Effector memory CD8-positive, alpha-beta T cell (primary cell): ENCODE measurements at regions not wholly inside any gene's neighbourhood (a gene's known extent, or its start where the extent isn't known, plus 50 kb on each side); places are given as distances from the start of the nearest gene placed in this dataset.
"Not testable (repeated sequence)": the region's sequence is repeated elsewhere in the genome, so short reads cannot be mapped to it uniquely, and the experiment has no call there.

Experiments
- ATAC-seq: fragments of 150-1000 bp; cut with Tn5 transposase; replicated peaks from 2 replicates; pipeline ENCODE4 v1.10.0; 2021; ENCODE audit warnings: mild to moderate bottlenecking, moderate library complexity
- DNase-seq, 3 experiments: peaks; one replicate each; pipeline ENCODE4 v3.0.0; 2021
- H3K27ac Mint-ChIP-seq, 2 donors: one replicate each; pipeline ENCODE4 v1.8.0; 2022; ENCODE audit warnings: mild to moderate bottlenecking in 2 of 2, mixed read lengths in 2 of 2, moderate library complexity in 2 of 2
- H3K27me3 Mint-ChIP-seq, 2 donors: one replicate each; pipeline ENCODE4 v1.8.0; 2022; ENCODE audit warnings: mixed read lengths in 2 of 2
- H3K36me3 Mint-ChIP-seq: one replicate; pipeline ENCODE4 v1.8.0; 2022; ENCODE audit warnings: mild to moderate bottlenecking, moderate library complexity, mixed read lengths; ENCODE audit not compliant: insufficient read depth
- H3K4me1 Mint-ChIP-seq, 2 donors: one replicate each; pipeline ENCODE4 v1.8.0; 2022; ENCODE audit warnings: low read depth in 2 of 2, mixed read lengths in 2 of 2
- H3K4me3 Mint-ChIP-seq, 2 donors: one replicate each; pipeline ENCODE4 v1.8.0; 2022; ENCODE audit warnings: mild to moderate bottlenecking in 2 of 2, mixed read lengths in 2 of 2, moderate library complexity in 2 of 2
- H3K9me3 Mint-ChIP-seq, 2 donors: one replicate each; pipeline ENCODE4 v1.8.0; 2022; ENCODE audit warnings: mixed read lengths in 2 of 2

DNA sequence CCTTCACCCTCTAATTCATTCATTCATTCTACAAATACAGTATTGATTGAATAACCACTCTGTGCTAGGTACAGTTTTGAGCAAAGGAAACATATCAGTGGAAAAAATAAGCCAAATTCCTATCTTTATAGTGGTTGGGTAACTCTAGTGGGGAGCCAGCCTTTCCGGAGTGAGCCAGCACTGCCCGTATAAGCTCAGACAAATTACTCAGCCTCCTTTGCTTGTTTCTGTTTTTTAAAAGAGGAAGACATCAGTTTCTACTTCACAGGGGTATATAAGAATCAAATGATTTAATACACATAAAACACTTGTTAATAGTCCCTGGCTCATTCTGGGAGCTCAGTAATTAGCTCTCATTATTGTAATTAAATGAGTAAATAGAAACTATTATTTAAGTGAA is 238.2 kb upstream of the MAD2L1 start:
- Mint-ChIP-seq H3K36me3 (no peaks in the 10 kb centered on the region), H3K4me1 (no peaks in the 10 kb centered on the region), H3K4me3 (no peak overlapping the region), H3K27ac (no peak overlapping the region), H3K9me3 (peaks cover 0 to 2% of the 10 kb centered on the region in 2 donors), H3K27me3 (no peaks in the 10 kb centered on the region)
- no peak for ATAC-seq
- DNase-seq: no peak

DNA sequence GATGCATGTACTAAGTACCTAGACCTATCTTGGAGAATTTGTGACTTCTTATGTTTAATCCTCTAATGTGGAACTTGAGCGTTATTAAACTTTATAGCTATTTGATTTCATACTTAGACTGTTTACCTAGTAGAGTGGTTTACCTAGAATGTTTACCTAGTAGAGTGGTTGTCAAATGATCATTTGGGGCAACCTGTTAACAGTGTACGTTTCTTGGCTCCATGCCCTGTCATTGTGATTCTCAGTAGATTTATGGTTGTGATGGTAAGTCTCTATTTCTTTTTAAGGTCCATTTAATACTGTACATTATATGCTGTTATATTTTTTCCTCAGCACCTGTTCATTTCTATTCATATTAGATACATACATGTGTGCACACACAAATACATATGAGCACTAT is 233.0 kb upstream of the MAD2L1 start:
- Mint-ChIP-seq H3K4me1 (no peaks in the 10 kb centered on the region), H3K27me3 (no peaks in the 10 kb centered on the region), H3K27ac (no peak overlapping the region), H3K9me3 (peaks cover 0 to 2% of the 10 kb centered on the region in 2 donors), H3K36me3 (no peaks in the 10 kb centered on the region), H3K4me3 (no peak overlapping the region)
- DNase-seq: no peak
- no peak for ATAC-seq

DNA sequence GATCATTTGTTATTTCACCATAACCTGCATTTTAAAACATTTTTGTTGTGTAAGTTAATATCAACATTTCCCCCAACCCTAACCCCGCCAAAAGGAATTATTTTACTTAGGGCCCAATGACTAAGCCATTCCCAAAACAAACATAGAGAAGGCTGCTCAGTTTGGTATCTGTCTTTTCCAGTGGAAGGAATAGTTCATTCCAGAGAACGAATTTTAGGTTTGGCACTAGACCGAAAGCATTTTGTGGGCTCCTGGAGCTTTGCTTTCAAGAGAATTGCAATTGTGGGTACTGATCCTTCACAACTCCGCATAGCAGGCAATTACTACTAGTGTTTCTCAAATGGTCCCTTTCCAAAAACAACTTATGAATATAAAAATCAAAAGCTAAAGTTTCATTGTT is 226.7 kb upstream of the MAD2L1 start:
- no peaks in the 10 kb centered on the region for H3K9me3 Mint-ChIP-seq
- no peak overlapping the region for H3K4me3 Mint-ChIP-seq
- H3K36me3 Mint-ChIP-seq: no peaks in the 10 kb centered on the region
- ATAC-seq (no peak), DNase-seq (no peak)
- no peaks in the 10 kb centered on the region for H3K4me1 Mint-ChIP-seq
- no peaks in the 10 kb centered on the region for H3K27me3 Mint-ChIP-seq
- H3K27ac Mint-ChIP-seq: no peak overlapping the region

DNA sequence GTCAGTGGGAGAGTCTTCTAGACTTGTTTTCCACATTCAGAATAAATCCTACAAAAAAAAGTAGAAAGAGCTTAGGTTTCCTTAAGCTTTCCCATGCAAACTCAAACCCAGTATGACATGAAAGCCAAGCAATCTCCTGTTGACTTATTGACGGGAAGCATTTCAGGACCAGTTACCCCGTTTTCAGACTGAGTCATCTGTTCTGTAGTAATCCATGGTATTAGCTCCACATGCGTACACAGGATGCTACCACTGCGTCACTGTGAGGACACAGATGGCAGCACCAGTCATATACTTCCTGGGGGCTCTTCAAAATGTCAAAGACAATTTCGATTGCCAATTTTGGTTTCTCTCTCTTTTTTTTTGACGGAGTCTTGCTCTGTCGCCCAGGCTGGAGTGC is 224.9 kb upstream of the MAD2L1 start:
- H3K9me3 Mint-ChIP-seq: no peaks in the 10 kb centered on the region
- no peak overlapping the region for H3K4me3 Mint-ChIP-seq
- ATAC-seq: no peak
- no peaks in the 10 kb centered on the region for H3K4me1 Mint-ChIP-seq
- H3K27ac Mint-ChIP-seq: no peak overlapping the region
- no peak for DNase-seq
- H3K27me3 Mint-ChIP-seq: no peaks in the 10 kb centered on the region
- H3K36me3 Mint-ChIP-seq: no peaks in the 10 kb centered on the region

DNA sequence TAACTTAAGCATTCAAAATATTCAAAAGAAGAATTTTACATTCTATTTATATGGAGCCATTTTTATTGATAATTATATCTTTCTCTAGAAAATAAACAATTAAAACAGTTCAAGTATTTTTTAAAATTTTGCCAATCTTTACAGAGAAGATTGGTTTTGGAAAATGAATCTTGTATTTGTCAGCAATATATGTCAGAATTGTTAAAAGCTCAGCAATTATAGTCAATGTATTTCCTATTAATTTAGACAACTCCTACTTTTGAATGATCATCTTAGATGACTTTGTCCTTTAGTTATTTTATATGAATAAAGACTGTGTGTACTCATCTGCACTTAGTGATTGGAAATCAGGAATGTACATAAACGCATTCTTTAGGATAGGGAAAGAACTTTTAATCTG is 223.9 kb upstream of the MAD2L1 start:
- DNase-seq: no peak

DNA sequence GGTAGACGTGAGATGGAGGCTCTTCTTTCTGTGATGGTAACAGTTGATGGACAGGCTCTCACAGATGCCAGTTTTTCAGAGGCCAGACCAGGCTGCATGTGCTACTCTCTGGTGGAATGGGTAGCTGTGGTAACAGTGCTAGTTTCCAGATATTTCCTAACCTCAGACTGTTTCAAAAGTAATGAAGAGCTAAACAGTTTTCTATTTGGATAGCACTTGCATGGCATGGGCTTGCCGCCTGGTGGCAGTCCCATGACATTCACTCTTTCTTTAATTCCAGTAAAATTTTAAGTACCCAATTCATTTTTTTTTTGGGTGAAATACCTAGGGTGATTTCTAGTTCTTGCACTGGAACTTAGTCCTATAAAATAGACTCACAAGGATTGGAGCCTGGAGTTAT is 220.2 kb upstream of the MAD2L1 start:
- no peaks in the 10 kb centered on the region for H3K27me3 Mint-ChIP-seq
- ATAC-seq (no peak), DNase-seq (no peak)
- H3K9me3 Mint-ChIP-seq: peaks cover 0 to 2% of the 10 kb centered on the region in 2 donors
- no peaks in the 10 kb centered on the region for H3K36me3 Mint-ChIP-seq
- H3K4me1 Mint-ChIP-seq: no peaks in the 10 kb centered on the region
- H3K4me3 Mint-ChIP-seq: no peak overlapping the region
- H3K27ac Mint-ChIP-seq: no peak overlapping the region

More for the DNA sequence above, 223.9 kb upstream of the MAD2L1 start:
- Mint-ChIP-seq H3K36me3 (no peaks in the 10 kb centered on the region), H3K27ac (no peak overlapping the region), H3K9me3 (no peaks in the 10 kb centered on the region), H3K27me3 (no peaks in the 10 kb centered on the region), H3K4me1 (no peaks in the 10 kb centered on the region), H3K4me3 (no peak overlapping the region)
- no peak for ATAC-seq

DNA sequence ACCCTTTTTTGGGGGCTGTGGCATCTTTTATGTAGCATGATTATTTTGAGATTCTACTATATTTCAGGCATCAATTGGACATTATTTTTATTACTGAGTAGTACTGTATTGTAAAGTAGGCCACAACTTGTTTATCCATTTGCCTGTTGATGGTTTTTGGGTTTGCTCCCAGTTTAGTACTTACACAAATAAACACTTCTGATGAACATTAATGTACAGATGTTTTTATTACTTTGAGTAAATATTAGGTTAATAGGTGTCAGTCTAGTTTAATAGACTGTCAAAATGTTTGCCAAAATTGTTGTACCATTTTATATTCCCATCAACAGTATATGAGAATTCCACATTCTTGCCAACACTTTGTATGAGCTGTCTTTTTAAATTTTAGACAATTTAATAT is 214.9 kb upstream of the MAD2L1 start:
- H3K4me1 Mint-ChIP-seq: no peaks in the 10 kb centered on the region
- no peak overlapping the region for H3K4me3 Mint-ChIP-seq
- H3K27me3 Mint-ChIP-seq: no peaks in the 10 kb centered on the region
- no peak overlapping the region for H3K27ac Mint-ChIP-seq
- DNase-seq (no peak), ATAC-seq (no peak)
- no peaks in the 10 kb centered on the region for H3K36me3 Mint-ChIP-seq
- peaks cover 0 to 4% of the 10 kb centered on the region in 2 donors for H3K9me3 Mint-ChIP-seq

DNA sequence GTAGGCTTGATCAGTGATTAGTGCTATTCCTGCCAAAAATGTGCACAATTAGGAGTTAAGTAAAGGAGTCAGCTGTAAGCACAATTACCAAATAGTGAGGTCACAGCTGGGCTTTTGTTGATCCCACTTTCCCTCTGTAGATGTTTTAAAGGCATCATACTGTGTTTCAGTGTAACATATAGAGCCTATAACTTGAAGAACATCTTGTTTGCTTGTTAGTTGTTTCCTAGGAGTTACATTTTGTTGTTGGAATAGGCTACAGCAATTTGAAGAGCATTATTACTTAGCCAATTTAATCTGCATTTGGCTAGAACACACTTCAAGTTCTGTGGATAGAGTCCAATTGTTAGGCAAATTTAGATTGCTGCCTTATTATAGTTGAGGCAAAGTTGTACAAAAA is 210.7 kb upstream of the MAD2L1 start:
- Mint-ChIP-seq H3K36me3 (no peaks in the 10 kb centered on the region), H3K4me3 (no peak overlapping the region), H3K4me1 (no peaks in the 10 kb centered on the region), H3K27me3 (no peaks in the 10 kb centered on the region), H3K27ac (no peak overlapping the region), H3K9me3 (peaks cover 0 to 2% of the 10 kb centered on the region in 2 donors)
- no peak for DNase-seq
- ATAC-seq: no peak

DNA sequence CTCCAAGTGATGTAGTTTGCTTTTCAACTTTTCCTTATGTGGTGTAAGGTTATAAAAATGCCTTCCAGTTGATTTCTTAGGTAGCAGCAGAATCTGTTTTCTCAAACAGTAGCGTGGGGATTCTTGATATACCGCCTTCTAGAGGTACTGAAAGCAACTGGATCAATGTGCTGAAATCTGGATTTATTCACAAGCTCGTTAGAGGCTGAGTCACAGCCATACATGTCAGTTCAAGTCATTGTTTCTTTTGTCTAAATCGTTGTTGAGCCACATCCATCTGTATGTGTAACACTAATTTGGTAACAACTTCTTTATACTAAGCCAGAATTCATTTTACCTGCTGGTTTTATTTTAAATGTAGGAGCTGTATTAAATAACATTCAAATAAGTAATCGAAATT is 200.0 kb upstream of the MAD2L1 start:
- Mint-ChIP-seq H3K4me3 (no peak overlapping the region), H3K4me1 (no peaks in the 10 kb centered on the region)

DNA sequence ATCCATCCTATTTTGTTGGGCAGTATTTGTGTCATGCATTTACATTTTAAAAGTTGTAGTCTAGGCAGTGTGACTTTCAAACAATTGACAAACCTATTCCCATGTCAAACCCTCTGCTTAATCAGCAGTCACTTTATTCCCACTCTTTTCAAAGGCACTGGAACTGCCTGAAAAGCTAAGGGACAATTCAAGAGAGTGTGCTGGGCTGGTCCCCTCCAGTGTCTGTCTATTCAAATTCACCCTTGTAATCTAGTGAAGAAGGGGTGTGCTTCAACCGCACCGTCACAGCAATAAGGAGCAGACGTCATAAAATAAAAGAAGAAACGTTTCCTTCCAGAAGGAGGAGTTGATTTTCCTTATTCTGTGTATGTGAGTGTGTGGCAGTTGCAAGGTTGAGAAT is 197.0 kb upstream of the MAD2L1 start:
- Mint-ChIP-seq H3K9me3 (peaks cover 2 to 7% of the 10 kb centered on the region in 2 donors), H3K4me3 (no peak overlapping the region), H3K36me3 (no peaks in the 10 kb centered on the region), H3K27ac (no peak overlapping the region), H3K27me3 (no peaks in the 10 kb centered on the region), H3K4me1 (no peaks in the 10 kb centered on the region)
- ATAC-seq: no peak
- DNase-seq: no peak

More for the DNA sequence above, 200.0 kb upstream of the MAD2L1 start:
- DNase-seq: no peak
- H3K36me3 Mint-ChIP-seq: no peaks in the 10 kb centered on the region
- H3K27me3 Mint-ChIP-seq: no peaks in the 10 kb centered on the region
- ATAC-seq: no peak
- no peak overlapping the region for H3K27ac Mint-ChIP-seq
- peaks cover under 1 to 4% of the 10 kb centered on the region in 2 donors for H3K9me3 Mint-ChIP-seq

DNA sequence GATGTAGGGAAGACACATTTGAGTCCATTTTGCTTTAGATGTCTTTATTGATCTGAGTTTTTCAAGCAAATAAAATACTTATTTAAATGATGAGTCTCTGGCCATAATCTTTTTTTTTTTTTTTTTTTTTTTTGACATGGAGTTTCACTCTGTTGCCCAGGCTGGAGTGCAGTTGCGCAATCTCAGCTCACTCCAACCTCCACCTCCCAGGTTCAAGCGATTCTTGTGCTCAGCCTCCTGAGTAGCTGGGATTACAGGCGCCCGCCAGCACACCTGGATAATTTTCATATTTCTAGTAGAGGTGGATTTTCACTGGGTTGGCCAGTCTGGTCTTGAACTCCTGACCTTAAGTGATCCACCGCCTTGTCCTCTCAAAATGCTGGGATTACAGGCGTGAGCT is 194.5 kb upstream of the MAD2L1 start:
- DNase-seq (no peak), ATAC-seq (no peak)
- Mint-ChIP-seq H3K4me1 (no peaks in the 10 kb centered on the region), H3K4me3 (no peak overlapping the region), H3K36me3 (no peaks in the 10 kb centered on the region), H3K27me3 (no peaks in the 10 kb centered on the region), H3K27ac (no peak overlapping the region), H3K9me3 (peaks cover 2 to 7% of the 10 kb centered on the region in 2 donors)

DNA sequence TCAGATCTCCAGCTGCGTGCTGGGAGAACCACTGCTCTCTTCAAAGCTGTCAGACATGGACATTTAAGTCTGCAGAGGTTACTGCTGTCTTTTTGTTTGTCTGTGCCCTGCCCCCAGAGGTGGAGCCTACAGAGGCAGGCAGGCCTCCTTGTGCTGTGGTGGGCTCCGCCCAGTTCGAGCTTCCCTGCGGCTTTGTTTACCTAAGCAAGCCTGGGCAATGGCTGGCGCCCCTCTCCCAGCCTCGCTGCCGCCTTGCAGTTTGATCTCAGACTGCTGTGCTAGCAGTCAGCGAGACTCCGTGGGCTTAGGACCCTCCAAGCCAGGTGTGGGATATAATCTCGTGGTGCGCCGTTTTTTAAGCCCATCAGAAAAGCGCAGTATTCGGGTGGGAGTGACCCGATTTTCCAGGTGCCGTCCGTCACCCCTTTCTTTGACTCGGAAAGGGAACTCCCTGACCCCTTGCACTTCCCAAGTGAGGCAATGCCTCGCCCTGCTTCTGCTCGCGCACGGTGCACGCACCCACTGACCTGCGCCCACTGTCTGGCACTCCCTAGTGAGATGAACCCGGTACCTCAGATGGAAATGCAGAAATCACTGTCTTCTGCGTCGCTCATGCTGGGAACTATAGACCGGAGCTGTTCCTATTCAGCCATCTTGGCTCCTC is 189.6 kb upstream of the MAD2L1 start:
- H3K4me1 Mint-ChIP-seq, H3K4me3 Mint-ChIP-seq, ATAC-seq, H3K27me3 Mint-ChIP-seq, H3K9me3 Mint-ChIP-seq, H3K27ac Mint-ChIP-seq, DNase-seq, H3K36me3 Mint-ChIP-seq: not testable (repeated sequence)

DNA sequence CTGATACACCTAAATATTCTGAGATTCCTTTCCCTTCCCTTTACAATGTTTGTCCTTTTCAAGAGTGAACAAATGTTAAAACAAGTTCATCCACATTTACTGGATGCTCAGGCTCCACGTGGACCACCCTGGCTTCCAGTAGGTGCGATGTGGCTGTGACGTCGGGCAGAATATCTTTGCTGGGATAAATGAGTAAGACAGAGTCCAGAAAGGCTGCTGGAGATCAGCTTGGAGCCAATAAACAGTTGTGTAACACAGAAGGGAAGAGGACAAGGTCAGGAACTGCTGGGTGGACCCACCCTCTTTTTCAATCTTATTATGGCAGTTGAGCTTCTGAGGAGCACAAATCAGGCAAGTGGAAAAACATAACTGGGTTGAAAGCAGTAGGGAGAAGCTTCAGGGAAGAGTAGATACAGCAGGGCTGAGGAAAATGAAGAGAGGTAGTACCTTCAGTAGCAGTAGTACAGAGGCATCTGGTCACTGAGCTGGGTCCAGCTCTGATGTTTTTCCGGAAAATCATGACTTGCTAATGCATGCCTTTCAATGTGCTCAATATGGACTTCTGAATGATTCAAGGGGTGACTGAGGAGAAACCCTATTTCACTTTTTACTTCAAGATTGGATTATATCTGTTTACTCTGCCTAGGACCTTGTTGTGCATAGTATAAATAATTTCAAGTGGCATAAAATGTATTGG is 171.8 kb upstream of the MAD2L1 start:
- no peaks in the 10 kb centered on the region for H3K27me3 Mint-ChIP-seq
- ATAC-seq (no peak), DNase-seq (no peak)
- no peak overlapping the region for H3K4me3 Mint-ChIP-seq
- H3K4me1 Mint-ChIP-seq: no peaks in the 10 kb centered on the region
- no peaks in the 10 kb centered on the region for H3K9me3 Mint-ChIP-seq
- H3K36me3 Mint-ChIP-seq: no peaks in the 10 kb centered on the region
- H3K27ac Mint-ChIP-seq: no peak overlapping the region

DNA sequence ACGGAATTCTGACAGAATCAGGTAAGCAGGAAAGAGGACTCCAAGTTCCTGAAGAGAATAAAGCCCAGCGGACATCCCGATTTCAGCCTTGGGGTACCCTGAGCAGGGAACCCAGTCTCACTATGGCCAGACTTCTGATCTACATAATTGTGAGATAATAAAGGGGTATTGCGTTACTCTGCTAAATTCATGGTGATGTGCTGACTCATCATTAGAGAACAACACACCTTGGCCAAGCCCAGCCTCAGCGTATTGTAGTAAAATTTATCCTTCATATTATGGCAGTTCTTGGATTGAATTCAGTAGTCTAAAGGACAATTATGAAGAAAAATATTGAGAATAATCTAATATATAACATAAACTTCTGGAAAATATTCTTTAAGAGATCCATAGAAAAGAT is 170.2 kb upstream of the MAD2L1 start:
- no peak overlapping the region for H3K27ac Mint-ChIP-seq
- H3K4me1 Mint-ChIP-seq: no peaks in the 10 kb centered on the region
- no peaks in the 10 kb centered on the region for H3K9me3 Mint-ChIP-seq
- no peaks in the 10 kb centered on the region for H3K36me3 Mint-ChIP-seq
- no peaks in the 10 kb centered on the region for H3K27me3 Mint-ChIP-seq
- ATAC-seq (no peak), DNase-seq (no peak)
- H3K4me3 Mint-ChIP-seq: no peak overlapping the region
